ENCODE measurements at regions not wholly inside any gene's neighbourhood (a gene's known extent, or its start where the extent isn't known, plus 50 kb on each side); places are given as distances from the start of the nearest gene placed in this dataset.

- no peak for ATAC-seq
- TF ChIP-seq ZFP30 (CRISPR knock-in tag; IDR thresholded peaks at IDR 0.05) (no peak), PATZ1 (CRISPR knock-in tag; IDR thresholded peaks at IDR 0.05; ENCODE audit: borderline replicate concordance) (no peak), ZNF565 (CRISPR knock-in tag; conservative IDR thresholded peaks at IDR 0.05; ENCODE audit: low read depth) (no peak), ESRRG (CRISPR knock-in tag; IDR thresholded peaks at IDR 0.05) (no peak), ZFP3 (CRISPR knock-in tag; IDR thresholded peaks at IDR 0.05) (no peak), BACH2 (CRISPR knock-in tag; IDR thresholded peaks at IDR 0.05; ENCODE audit: borderline replicate concordance) (no peak), RARB (CRISPR knock-in tag; IDR thresholded peaks at IDR 0.05) (no peak), ZNF70 (CRISPR knock-in tag; IDR thresholded peaks at IDR 0.05) (no peak), ZC3H10 (CRISPR knock-in tag; IDR thresholded peaks at IDR 0.05) (no peak), CREB5 (CRISPR knock-in tag; IDR thresholded peaks at IDR 0.05; ENCODE audit: low read depth) (no peak), TOX (CRISPR knock-in tag; IDR thresholded peaks at IDR 0.05; ENCODE audit: borderline replicate concordance) (no peak), SNAI2 (CRISPR knock-in tag; IDR thresholded peaks at IDR 0.05) (no peak), CSRNP3 (CRISPR knock-in tag; IDR thresholded peaks at IDR 0.05) (no peak)
Measured at GRCh38 chr1:189357317-189357716, 1120.3 kb downstream of the BRINP3 start.

- no peak for ATAC-seq
- TF ChIP-seq TSHZ2 (CRISPR knock-in tag; IDR thresholded peaks at IDR 0.05) (no peak), GLIS3 (CRISPR knock-in tag; IDR thresholded peaks at IDR 0.05) (no peak), BACH2 (CRISPR knock-in tag; IDR thresholded peaks at IDR 0.05; ENCODE audit: borderline replicate concordance) (no peak), OSR1 (CRISPR knock-in tag; IDR thresholded peaks at IDR 0.05) (no peak), ISL1 (CRISPR knock-in tag; IDR thresholded peaks at IDR 0.05) (no peak), PATZ1 (CRISPR knock-in tag; IDR thresholded peaks at IDR 0.05; ENCODE audit: borderline replicate concordance) (no peak), ZNF8 (CRISPR knock-in tag; IDR thresholded peaks at IDR 0.05) (no peak)
Measured at GRCh38 chr1:189369612-189370011, 1108.1 kb downstream of the BRINP3 start.

GRCh38 chr1:189374816-189375215, 1102.8 kb downstream of the BRINP3 start:
- TF ChIP-seq OSR1 (CRISPR knock-in tag; IDR thresholded peaks at IDR 0.05), result no peak
- no peak for TF ChIP-seq ZNF8 (CRISPR knock-in tag; IDR thresholded peaks at IDR 0.05)
- TF ChIP-seq CSRNP3 (CRISPR knock-in tag; IDR thresholded peaks at IDR 0.05), result no peak
- no peak for TF ChIP-seq SNAI2 (CRISPR knock-in tag; IDR thresholded peaks at IDR 0.05)
- TF ChIP-seq CSDC2 (CRISPR knock-in tag; IDR thresholded peaks at IDR 0.05), result no peak

More at GRCh38 chr1:189374816-189375215, 1102.8 kb downstream of the BRINP3 start:
- no peak for ATAC-seq

Data from SK-N-SH treated with all-trans-retinoic acid at 6 μM for 48 hours (cell line).